ENCODE measurements at regions not wholly inside any gene's neighbourhood (a gene's known extent, or its start where the extent isn't known, plus 50 kb on each side); places are given as distances from the start of the nearest gene placed in this dataset.

- Histone ChIP-seq H3K36me3 (ENCODE audit: insufficient read depth) (no peaks in the 10 kb centered on the region), H3K4me3 (no peak overlapping the region), H3K27ac (ENCODE audit: low read depth) (no peak overlapping the region), H2AFZ (no peak overlapping the region), H4K20me1 (replicated peaks; ENCODE audit: insufficient read depth) (no peaks in the 10 kb centered on the region), H3K4me1 (ENCODE audit: insufficient read depth) (no peaks in the 10 kb centered on the region), H3K4me2 (no peak overlapping the region), H3K9me2 (ENCODE audit: insufficient read depth) (no peaks in the 10 kb centered on the region), H3K27me3 (ENCODE audit: insufficient read depth) (no peaks in the 10 kb centered on the region), H3K79me2 (replicated peaks; ENCODE audit: insufficient read depth) (no peaks in the 10 kb centered on the region), H3F3A (replicated peaks; ENCODE audit: low read depth) (no peaks in the 10 kb centered on the region)
- no peak overlapping the region for H3K27ac Mint-ChIP-seq
- DNase-seq (ENCODE audit: low spot score) (no peak), ATAC-seq (no peak)
- H3K36me3 Mint-ChIP-seq (ENCODE audit: low read depth) = no peaks in the 10 kb centered on the region
- H3K27me3 Mint-ChIP-seq (ENCODE audit: insufficient read depth, low read depth, poor library complexity) = no peaks in the 10 kb centered on the region
- H3K4me3 Mint-ChIP-seq = no peak overlapping the region
- no peaks in the 10 kb centered on the region for H3K9me3 Mint-ChIP-seq
- no peaks in the 10 kb centered on the region for H3K4me1 Mint-ChIP-seq
- TF ChIP-seq ZNF462 (CRISPR knock-in tag; IDR thresholded peaks at IDR 0.05) (no peak), CREB1 (CRISPR knock-in tag; IDR thresholded peaks at IDR 0.05; ENCODE audit: low read depth) (no peak), REST (IDR thresholded peaks at IDR 0.05; ENCODE audit: unreplicated experiment) (no peak), POLR2AphosphoS5 (IDR thresholded peaks at IDR 0.05; ENCODE audit: low read depth) (no peak)
Measured at GRCh38 chr12:92628476-92628875, 74.3 kb upstream of the PLEKHG7 start.

All from GM23338 (cell line).